ENCODE measurements at regions not wholly inside any gene's neighbourhood (a gene's known extent, or its start where the extent isn't known, plus 50 kb on each side); places are given as distances from the start of the nearest gene placed in this dataset.
"Not testable (repeated sequence)": the region's sequence is repeated elsewhere in the genome, so short reads cannot be mapped to it uniquely, and the experiment has no call there.

DNA sequence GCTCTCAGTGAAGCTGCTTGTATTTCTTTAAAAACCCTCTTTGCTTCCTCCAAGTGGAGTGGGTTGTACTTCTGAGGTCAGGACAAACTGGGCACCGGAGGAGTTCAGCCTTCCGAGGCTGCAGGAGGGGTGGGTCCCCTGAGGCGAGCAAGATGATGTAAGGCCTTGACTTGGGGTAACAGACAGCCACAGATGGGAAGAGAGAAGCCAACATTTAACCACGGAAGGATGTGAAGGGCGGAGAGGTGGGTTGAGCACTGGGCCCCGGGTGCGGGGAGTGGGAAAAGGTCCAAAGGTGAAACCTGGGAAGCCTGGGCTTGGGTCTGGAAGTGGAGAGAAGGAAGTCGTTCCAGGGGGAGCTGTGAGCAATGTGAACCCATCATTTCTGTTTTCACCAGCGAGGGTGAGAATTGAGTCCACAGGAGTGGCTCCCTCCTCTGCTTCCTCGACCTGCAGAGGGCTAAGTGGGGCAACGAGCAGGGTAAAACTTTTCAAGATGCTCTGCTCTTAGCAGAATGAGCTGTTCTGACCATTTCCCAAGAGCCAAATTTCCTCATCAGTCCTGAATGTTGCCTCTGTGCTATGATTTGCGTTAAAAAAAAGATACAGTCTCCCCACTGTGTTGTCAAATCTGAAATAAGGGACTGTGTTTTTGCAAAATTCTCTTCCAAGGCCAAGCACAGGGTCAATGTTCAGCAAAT, 137.7 kb upstream of the CRHR1 start:
- DNase-seq (ENCODE audit: low read depth in 3 of 3), result no peak

DNA sequence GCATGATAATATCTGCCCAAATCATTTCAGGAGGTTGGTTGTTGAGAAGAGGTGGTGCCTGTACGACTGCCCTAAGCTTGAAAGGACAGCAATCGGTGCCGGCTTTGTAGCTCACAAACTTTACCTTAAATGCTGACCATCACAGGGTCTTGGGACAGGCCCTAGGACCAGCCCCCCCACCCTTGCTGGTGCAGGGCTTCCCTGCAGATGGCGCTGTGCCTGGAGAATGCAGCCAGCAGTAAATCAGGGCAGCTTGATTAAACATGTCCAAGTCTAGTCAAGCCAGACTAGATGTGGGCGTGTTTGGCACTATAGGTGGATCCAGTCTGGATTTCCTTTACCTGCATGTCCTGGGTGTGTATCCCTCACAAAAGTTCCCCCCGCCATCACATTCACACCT, 135.5 kb upstream of the CRHR1 start:
- DNase-seq (ENCODE audit: low read depth in 3 of 3), result no peak

DNA sequence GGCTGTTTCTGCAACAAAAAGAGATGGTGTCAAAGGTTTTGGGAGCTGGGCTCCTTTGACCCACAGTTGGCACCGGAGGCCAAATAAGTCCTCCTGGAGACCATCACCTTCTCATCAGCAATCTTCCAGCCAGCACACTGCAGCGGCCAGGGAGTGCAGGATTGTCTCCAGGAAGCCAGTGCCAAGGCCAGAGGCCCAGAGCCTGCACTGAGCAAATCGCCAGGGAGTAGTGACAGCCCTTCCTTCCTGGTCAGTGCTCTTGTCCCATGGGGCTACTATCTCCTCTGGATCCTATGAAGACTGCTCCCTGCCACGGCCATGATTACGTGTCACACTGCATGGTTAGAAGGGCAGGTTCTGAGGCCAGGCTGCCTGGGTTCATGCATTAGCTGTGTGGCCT, 134.3 kb upstream of the CRHR1 start:
- no peak for DNase-seq (ENCODE audit: low read depth in 3 of 3)

DNA sequence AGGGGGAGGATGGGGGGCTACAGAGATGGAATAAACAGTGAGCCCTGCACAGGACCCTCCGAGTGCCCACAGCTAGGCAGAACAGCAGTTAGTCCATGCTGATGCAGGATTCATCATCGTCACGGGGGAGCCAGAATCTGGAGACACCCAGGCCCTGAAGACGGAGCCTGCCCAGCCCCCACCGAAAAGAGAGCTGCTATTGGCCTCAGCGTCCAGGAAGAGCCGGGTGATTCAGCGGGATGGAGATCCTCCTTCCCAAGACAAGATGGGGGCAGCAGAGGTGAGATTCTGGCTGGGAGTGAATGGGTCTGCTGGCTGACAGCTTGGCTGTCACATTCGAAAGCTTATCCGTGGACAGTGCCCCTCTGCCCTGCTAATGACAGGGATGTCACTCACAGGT, 133.6 kb upstream of the CRHR1 start:
- no peak for DNase-seq (ENCODE audit: low read depth in 3 of 3)

DNA sequence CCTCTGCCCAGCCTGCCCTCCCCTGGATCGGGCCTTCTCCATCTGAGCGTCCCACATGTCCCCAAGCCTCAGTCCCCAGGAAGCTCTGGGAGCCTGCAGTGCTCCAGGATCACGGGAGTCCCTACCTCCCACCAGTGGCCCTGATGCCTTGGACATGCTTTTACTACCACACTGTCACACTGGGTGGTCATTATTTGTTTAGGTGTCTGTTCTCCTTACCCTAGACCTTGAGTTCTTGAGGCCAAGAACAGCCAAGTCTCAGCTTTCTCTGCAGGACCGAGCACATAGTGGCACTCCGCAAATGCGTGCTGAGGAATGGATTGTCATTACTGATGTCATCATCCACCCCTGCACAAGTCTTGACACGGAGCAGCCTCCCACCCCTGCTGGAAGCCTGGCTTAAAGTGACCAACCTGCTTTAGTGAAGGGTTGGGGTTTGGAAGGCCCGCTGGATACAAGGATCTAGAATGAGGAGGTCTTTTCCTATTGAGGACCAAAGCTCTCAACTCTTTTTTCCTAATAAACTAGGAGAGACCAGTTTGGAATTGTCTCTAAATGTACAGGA, 132.9 kb upstream of the CRHR1 start:
- DNase-seq (ENCODE audit: low read depth in 3 of 3), result no peak

DNA sequence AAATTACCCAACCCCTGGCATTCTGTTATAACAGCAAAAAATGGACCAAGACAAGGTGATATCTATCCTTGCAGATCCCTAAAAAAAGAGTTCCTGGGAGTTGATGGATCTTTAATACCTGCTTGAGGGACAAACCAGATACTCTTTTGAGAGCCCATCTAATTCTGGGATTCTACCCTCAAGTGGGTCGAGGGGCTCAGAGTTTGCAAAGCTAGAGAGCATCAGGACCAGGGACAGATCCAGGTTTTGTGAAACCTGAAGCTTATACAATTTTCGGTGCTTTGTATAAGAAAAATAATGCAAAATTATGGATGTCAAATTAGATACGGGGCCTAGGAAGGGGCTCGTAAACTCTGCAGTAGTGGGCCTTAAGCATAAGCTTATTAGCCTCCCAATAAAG, 130.5 kb upstream of the CRHR1 start:
- DNase-seq (ENCODE audit: low read depth in 3 of 3), result no peak

DNA sequence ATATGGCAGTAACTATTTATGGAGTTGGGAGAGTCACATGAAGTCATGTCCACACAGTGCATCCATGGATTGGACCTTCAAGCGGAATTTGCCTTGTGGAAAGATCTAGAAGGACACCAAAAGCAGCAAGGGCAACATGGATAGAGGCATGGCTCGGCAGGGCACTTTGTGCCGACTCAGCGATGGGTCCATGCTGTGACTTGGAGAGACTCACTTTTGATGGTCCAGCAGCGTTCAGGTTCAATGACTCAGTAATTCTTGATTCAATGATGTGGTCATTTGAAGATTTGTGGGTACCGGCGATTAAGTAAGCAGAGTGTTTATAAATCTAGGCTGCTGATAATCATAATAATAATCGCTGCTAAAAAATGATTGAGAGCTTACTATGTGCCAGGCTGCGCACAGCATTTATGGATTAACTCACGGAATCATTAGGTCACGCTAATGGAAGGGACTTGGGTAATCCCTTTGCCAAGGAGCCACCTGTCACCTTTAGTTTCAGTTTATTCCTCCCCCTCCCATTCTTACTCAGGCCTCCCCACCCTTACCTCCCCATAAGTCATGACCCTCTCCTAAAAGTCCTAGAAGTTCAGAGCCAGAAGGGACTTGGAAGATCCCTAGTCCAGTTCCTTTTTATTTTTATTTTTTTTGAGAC, 127.5 kb upstream of the CRHR1 start:
- DNase-seq (ENCODE audit: low read depth in 3 of 3), result no peak

DNA sequence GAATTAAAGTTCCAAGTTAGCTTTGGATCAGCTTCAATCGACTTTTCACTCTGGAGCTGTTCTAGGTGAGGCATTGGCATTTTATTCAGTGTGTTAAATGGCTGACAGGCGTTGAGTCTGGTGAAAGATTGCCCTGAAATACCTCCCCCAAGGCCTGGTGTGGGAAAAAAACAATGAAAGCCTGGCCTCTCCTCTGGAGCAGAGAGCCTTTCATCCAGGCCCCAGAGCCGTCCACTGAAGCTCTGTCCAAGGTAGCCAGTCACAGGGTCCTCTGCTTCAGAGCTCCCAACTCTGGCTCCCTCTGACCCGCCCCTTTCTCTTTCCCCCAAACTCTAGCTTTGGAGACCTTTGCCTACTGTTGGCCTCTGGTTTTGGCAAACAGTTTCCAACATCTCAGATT, 123.6 kb upstream of the CRHR1 start:
- DNase-seq (ENCODE audit: low read depth in 3 of 3), result no peak

DNA sequence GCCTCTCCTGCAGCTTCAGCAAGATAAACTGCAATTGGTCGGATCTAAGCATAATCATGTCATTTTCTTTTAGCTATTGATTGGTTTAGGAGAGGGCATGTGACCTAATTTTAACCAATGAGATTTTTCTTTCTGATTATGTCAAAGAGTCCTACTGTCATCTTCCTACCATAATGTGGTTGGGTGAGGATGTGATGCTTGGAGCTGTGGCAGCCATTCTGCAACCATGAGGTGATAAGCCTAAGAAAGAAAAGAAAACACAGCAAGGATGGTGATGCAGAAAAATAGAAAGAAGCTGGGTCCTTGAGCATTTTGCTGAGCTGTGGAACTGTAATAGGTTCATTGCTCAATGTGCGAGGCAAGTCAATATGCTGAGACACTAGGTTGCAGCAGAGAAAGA, 121.7 kb upstream of the CRHR1 start:
- DNase-seq (ENCODE audit: low read depth in 3 of 3), result no peak

DNA sequence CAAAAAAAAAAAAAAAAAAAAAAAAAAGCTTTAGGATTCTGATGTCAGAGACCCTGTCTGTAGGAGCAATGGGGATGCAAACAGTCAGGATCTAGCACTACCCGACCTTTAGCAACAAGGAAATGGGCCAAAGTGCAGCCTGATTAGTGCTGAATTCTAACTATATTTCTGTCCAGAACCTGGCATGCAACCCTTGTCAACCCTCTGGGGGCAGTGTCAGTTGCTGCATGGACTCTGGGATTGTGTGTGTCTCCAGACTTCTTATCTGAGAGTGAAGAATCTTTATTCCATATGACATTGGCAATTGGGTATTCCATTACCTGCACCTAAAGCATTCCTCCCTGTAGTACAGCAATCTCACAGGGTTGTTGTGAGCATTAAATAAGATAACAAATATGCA, 120.3 kb upstream of the CRHR1 start:
- no peak for DNase-seq (ENCODE audit: low read depth in 3 of 3)

DNA sequence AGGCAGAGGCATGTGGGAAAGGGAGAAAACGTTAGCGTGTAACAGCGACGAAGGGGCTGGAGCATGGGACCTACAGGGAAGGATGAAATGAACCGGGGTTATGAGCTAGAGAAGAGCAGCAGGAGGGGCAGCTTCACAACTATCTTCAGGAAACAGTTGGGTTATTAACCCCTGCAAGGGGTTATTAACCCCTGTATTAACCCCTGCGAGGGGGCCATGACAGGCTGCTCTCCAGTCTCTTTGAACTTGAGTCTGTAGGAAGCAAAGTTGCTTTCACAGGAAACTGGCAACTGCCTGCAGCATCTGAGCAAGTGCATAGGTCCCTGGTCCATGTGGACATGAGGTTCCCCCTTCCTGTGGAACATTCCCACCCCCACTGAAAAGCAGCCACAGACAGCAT, 119.2 kb upstream of the CRHR1 start:
- no peak for DNase-seq (ENCODE audit: low read depth in 3 of 3)

DNA sequence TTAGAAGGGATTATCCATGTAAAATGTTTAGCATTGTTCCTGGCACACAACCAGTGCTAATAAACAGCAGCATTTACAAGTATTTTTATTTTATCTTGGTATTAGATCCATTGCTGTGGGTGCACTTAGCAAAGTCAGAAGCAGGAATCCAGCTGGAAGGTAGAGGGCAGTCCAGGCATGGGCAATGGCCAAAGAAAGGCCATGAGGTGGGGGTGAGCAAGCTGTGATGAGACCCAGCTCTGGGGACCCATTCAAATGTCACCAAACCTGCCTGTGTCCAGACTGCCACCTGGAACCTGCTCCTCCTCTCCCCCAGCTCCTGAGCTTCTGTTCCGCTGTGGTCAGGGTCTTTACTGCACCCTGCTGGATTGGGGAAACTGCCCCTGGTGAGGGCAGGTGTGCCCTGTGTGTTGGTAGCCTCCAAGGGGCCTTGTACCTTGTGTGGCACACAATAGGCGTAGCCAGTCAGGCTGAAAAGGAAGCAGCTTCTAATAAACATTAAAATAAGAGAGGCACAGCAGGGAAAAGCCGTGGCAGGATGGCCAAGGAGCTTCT, 118.0 kb upstream of the CRHR1 start:
- no peak for DNase-seq (ENCODE audit: low read depth in 3 of 3)

DNA sequence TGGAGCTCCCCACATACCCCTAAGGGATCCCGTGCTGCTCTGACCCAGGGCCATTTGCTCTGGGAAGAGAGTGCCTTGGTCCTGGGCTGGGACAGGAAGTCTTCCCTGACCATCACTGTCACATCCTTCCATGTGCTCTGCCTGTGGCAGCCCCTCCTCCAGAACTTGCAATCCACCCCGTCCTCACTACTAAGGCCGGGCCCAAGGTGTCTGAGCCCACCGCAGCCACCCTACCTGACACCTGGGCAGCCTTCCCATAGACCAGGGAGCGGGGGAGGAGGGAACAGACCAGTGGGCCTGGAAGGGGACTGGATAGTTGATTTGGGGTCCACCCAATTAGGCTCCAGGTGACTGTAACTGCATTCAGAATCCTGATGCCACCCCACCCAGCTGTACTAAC, 117.5 kb upstream of the CRHR1 start:
- DNase-seq (ENCODE audit: low read depth in 3 of 3), result no peak

DNA sequence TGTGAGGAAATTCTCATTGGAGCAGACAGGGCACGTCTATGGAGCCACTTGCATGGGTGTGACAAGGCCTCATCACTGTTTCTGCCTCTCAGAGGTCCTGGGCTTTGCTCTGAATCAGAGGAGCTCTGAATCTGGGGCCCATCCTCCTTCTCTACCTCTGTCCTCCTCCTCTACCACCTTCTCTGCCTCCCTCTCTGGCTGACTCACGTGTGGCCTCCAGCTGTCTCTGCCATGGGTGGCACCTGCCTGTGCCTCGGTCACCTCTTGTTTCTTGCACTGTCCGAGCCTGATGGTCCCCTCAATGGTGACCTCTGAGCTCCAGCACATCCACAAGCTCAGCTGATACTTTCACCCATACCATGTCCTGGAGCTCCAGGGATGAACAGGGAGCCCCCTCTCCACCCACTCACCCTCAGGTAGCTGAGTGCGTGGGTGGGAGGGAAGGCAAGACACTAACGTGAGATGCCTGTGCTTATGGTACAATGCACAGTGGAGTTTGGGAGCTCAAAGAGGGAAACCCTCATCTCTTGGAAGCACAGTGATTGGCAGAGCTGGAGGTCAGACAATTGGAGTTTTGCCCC, 116.4 kb upstream of the CRHR1 start:
- no peak for DNase-seq (ENCODE audit: low read depth in 3 of 3)

DNA sequence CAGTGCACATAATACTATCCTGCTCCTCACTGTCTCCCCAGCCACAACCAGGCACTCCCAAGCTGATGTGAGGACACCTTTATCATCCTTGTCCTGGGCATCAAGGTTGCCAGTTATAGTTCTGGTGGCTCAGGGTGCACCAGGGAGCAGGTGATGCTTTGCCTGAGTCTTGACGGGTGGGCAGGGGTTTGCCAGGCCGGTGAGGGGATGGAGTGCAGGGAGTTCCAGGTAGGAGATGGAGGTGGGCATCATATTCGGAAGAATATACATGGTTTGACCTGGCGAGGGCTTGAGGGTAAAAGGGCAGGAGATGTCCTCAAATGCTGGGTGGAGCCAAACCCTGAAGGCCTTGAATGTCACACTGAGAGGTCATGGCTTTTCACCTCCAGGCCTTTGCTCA, 115.8 kb upstream of the CRHR1 start:
- no peak for DNase-seq (ENCODE audit: low read depth in 3 of 3)

DNA sequence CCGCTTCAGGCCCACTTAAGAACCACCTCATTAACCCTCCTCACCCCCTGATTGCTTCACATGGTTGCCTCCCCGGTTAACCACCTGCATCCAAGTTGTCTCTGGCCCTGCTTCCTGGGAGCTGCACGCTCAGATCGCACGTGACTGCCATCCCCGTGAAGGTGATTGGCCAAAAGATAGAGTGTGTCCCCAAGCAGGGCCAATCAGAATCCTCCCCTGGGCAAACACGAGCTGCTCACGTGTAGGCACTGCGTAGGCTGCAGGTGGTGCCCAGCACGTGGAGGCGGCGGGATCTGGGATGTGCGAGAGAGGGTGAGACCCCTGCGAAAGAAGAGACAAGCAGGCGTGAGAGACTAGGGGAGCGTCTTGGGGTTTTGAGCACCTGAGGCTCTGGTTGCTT, 111.8 kb upstream of the CRHR1 start:
- no peak for DNase-seq (ENCODE audit: low read depth in 3 of 3)

DNA sequence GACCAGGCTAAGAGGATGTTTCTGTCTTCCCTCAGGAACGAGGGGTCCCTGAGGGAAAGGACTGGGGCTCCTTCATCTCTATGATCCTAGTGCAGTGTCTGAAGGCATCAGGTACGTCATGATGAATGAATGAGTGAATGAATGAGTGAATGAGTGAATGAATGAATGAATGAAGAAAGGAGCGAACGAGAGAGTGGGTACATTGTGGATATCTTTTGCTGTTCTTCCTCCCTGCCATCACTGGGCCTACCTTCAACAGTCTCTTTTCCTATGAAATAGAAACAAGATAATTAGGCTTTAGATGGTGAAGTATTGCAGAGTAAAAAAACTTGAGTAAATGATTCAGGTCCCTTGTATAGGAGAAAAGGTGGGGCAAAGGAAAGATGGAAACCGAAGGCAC, 111.3 kb upstream of the CRHR1 start:
- DNase-seq (ENCODE audit: low read depth in 3 of 3), result no peak

DNA sequence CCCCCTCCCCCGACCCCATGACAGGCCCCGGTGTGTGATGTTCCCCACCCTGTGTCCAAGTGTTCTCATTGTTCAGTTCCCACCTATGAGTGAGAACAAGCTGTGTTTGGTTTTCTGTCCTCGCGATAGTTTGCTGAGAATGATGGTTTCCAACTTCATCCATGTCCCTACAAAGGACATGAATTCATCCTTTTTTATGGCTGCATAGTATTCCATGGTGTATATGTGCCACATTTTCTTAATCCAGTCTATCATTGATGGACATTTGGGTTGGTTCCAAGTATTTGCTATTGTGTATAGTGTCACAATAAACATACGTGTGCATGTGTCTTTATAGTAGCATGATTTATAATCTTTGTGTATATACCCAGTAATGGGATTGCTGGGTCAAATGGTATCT, 110.4 kb upstream of the CRHR1 start:
- DNase-seq (ENCODE audit: low read depth in 3 of 3), result not testable (repeated sequence)

DNA sequence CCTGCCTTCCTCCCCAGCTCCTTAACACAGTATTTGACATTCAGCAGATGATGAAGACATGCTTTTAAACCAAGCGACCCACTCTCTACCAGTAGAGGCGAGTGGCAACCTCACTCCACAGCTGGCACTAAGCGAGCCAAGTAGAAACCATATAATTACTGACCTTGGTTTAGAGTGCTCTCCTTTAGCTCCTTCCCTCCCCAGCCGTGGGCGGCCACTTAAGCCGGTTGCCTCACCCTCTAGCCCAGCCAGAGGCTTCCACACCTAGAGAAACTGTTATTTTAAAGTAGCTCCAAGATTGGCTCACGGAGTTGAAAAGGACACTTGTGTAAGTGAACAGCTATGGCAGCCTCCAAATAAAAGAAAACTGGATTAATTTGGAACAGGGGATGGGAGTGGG, 109.1 kb upstream of the CRHR1 start:
- DNase-seq (ENCODE audit: low read depth in 3 of 3), result no peak

DNA sequence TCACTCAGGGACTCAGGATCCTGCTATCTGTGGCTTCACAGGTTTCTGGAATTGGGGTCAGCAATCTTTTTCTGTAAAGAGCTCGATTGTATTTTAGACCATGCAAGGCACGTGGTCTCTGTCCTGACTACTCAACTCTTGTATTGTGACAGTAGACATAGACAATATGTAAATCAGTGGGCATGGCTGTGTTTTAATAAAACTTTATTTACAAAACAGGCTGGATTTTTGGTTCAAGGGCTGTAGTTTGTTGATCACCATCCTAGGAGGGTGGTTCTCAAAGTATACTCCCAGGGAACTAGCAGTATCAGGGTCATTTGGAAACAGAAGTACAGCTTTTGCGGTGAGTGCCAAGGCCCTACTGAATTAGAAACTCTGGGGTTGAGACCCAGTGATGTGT, 108.2 kb upstream of the CRHR1 start:
- no peak for DNase-seq (ENCODE audit: low read depth in 3 of 3)

DNA sequence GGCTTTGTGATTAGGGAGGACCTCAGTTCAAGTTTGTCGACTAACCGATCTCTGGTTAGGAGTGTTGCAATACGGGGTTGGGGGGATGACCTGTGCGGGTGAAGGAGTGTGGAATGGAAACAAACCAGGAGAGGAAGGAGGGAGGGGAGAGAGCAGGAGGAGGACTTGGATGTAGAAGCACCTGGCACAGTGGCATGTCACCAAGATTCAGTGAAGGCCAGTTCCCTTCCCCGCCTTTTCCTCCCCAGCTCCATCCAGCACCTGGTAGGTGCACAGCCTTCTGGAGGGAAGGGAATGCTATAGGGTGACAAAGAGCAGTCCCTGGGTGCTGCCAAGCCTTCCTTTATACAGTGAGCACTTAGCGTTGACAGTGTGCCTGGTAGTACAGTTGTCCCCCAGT, 107.4 kb upstream of the CRHR1 start:
- DNase-seq (ENCODE audit: low read depth in 3 of 3), result no peak

DNA sequence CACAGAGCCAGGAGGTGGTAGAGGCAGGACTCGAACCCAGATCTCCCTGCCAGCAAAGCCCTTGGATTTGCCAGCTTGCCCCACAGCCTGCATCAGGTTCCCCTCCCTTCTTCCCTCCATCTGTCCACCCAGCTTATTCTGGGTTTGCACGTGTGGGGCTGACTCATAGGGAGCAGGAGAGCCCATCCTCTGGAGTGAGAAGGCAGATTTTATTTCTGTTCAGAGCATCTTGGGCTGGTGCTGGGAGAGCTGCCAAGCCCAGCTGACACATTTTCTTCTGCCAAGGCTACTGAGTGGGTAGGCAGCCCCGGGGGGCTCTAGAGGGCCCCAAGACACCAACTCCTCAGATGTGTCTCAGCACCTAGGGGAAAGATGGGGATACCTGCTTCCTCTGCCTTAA, 106.3 kb upstream of the CRHR1 start:
- no peak for DNase-seq (ENCODE audit: low read depth in 3 of 3)

DNA sequence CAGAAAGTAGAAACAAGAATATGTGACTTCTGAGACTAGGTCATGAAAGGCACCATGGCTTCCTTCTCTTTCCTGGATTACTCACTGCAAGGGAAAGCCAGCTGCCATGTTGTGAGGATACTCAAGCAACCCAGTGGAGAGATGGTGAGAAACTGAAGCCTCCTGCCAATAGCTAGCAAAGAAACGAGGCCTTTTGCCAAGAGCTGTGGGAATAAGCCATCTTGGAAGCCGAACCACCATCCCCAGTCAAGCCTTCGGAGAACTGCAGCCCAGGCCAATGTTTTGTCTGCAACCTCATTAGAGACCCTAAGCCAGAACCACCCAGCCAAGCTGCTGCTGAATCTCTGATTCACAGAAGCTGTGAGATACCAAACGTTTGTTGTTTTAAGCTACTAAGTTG, 104.7 kb upstream of the CRHR1 start:
- no peak for DNase-seq (ENCODE audit: low read depth in 3 of 3)

Data from stimulated activated CD4-positive, alpha-beta T cell treated with anti-CD3 and anti-CD28 coated beads, TNF-alpha, amount 100 ng/mL, for 4 hours (primary cell).